Vagina (tissue), 2 donors: ENCODE measurements at regions not wholly inside any gene's neighbourhood (a gene's known extent, or its start where the extent isn't known, plus 50 kb on each side); places are given as distances from the start of the nearest gene placed in this dataset.
A peak's percentile ranks its signal among the peaks of the same experiment; 100 is the strongest.

Experiments used
- DNase-seq, 2 donors: peaks; one replicate each; pipeline ENCODE4 v3.0.0-alpha.2; 2017; ENCODE audit errors: extremely low spot score in 2 of 2
- H3K27ac ChIP-seq: fragments of 200-600 bp; sonication (generic); one replicate; pipeline ENCODE4 v1.5.1; 2019
- H3K27me3 ChIP-seq: fragments of 200-600 bp; sonication (generic); one replicate; pipeline ENCODE4 v1.5.1; 2019
- H3K36me3 ChIP-seq, 2 donors: fragments of 200-600 bp; sonication (generic); one replicate each; pipeline ENCODE4 v1.5.1; 2017 to 2019
- H3K4me1 ChIP-seq: fragments of 200-600 bp; sonication (generic); one replicate; pipeline ENCODE4 v1.5.1; 2019
- H3K4me3 ChIP-seq, 2 donors: fragments of 200-600 bp; sonication (generic); 1 replicate in 1 of 2; 2 replicates in 1 of 2; pipeline ENCODE4 v1.5.1; 2016 to 2019
- H3K9me3 ChIP-seq: fragments of 200-600 bp; sonication (generic); one replicate; pipeline ENCODE4 v1.5.1; 2019
- CTCF ChIP-seq, 3 experiments: fragments of 450-650 bp in 2 of 3; fragments of 200-600 bp in 1 of 3; sonication (generic) in 1 of 3; IDR thresholded peaks; one replicate each; pipeline ENCODE4 v1.5.1; 2017 to 2019; ENCODE audit warnings: antibody characterized with exemption in 3 of 3, mild to moderate bottlenecking in 2 of 3, moderate library complexity in 2 of 3
- POLR2A ChIP-seq, 2 donors: fragments of 450-650 bp; IDR thresholded peaks; one replicate each; pipeline ENCODE4 v1.6.1; 2017; ENCODE audit warnings: antibody characterized with exemption in 2 of 2, mild to moderate bottlenecking in 2 of 2, moderate library complexity in 2 of 2
- POLR2AphosphoS5 ChIP-seq, 2 donors: sonication (generic); formaldehyde crosslinking; IDR thresholded peaks; one replicate each; pipeline ENCODE4 v1.9.0; 2017; ENCODE audit warnings: antibody characterized with exemption in 2 of 2, mild to moderate bottlenecking in 2 of 2, low read depth in 1 of 2; ENCODE audit not compliant: insufficient read depth in 1 of 2
- intact Hi-C: fragments of 100-400 bp; cut with DNase I; formaldehyde crosslinking; loops from one replicate; pipeline ENCODE4 v1.15.1; 2023

GRCh38 chr5:2903451-2904395 lies 152.2 kb upstream of the IRX2 start:
- Histone ChIP-seq H3K27me3 (no peaks in the 10 kb centered on the region), H3K27ac (no peak overlapping the region), H3K36me3 (no peaks in the 10 kb centered on the region), H3K9me3 (no peaks in the 10 kb centered on the region), H3K4me3 (no peak overlapping the region), H3K4me1 (no peaks in the 10 kb centered on the region)
- intact Hi-C loops, result no loop called here
- TF ChIP-seq POLR2AphosphoS5 (IDR thresholded peaks at IDR 0.05; ENCODE audit: insufficient read depth in 1 of 2, low read depth in 1 of 2), result no peak
- DNase-seq, result peak in 1 of 2 donors; percentile 75

GRCh38 chr5:2902742-2903297 lies 151.3 kb upstream of the IRX2 start:
- H3K27ac ChIP-seq, result no peak overlapping the region
- H3K4me1 ChIP-seq, result no peaks in the 10 kb centered on the region
- no peaks in the 10 kb centered on the region for H3K36me3 ChIP-seq
- H3K4me3 ChIP-seq, result no peak overlapping the region
- no peaks in the 10 kb centered on the region for H3K27me3 ChIP-seq
- no peaks in the 10 kb centered on the region for H3K9me3 ChIP-seq
- TF ChIP-seq CTCF (IDR thresholded peaks at IDR 0.05), result no peak
- TF ChIP-seq POLR2AphosphoS5 (IDR thresholded peaks at IDR 0.05; ENCODE audit: insufficient read depth in 1 of 2, low read depth in 1 of 2), result no peak
- TF ChIP-seq POLR2A (IDR thresholded peaks at IDR 0.05), result no peak
- intact Hi-C loops, result no loop called here
- DNase-seq, result peak in 1 of 2 donors; percentile 85

GRCh38 chr5:2902186-2902585 lies 150.7 kb upstream of the IRX2 start:
- H3K36me3 ChIP-seq, result no peaks in the 10 kb centered on the region
- H3K27ac ChIP-seq, result no peak overlapping the region
- H3K4me1 ChIP-seq, result no peaks in the 10 kb centered on the region
- peak in 1 of 2 donors; percentile 32 for DNase-seq
- no peak for TF ChIP-seq POLR2A (IDR thresholded peaks at IDR 0.05)
- no peak for TF ChIP-seq POLR2AphosphoS5 (IDR thresholded peaks at IDR 0.05; ENCODE audit: insufficient read depth in 1 of 2, low read depth in 1 of 2)
- TF ChIP-seq CTCF (IDR thresholded peaks at IDR 0.05), result no peak
- intact Hi-C loops, result no loop called here
- H3K27me3 ChIP-seq, result no peaks in the 10 kb centered on the region
- no peak overlapping the region for H3K4me3 ChIP-seq
- no peaks in the 10 kb centered on the region for H3K9me3 ChIP-seq

GRCh38 chr5:2901511-2901910 lies 150.0 kb upstream of the IRX2 start:
- Histone ChIP-seq H3K9me3 (no peaks in the 10 kb centered on the region), H3K27me3 (no peaks in the 10 kb centered on the region), H3K4me1 (no peaks in the 10 kb centered on the region), H3K4me3 (no peak overlapping the region), H3K27ac (no peak overlapping the region), H3K36me3 (no peaks in the 10 kb centered on the region)
- no peak for TF ChIP-seq CTCF (IDR thresholded peaks at IDR 0.05)
- TF ChIP-seq POLR2AphosphoS5 (IDR thresholded peaks at IDR 0.05; ENCODE audit: insufficient read depth in 1 of 2, low read depth in 1 of 2), result no peak
- TF ChIP-seq POLR2A (IDR thresholded peaks at IDR 0.05), result no peak
- peak in 1 of 2 donors; percentile 22 for DNase-seq
- intact Hi-C loops, result no loop called here

GRCh38 chr5:2901096-2901495 lies 149.6 kb upstream of the IRX2 start:
- intact Hi-C loops, result no loop called here
- H3K27me3 ChIP-seq, result no peaks in the 10 kb centered on the region
- DNase-seq, result peak in 1 of 2 donors; percentile 74
- no peaks in the 10 kb centered on the region for H3K9me3 ChIP-seq
- no peaks in the 10 kb centered on the region for H3K4me1 ChIP-seq
- H3K27ac ChIP-seq, result no peak overlapping the region
- H3K36me3 ChIP-seq, result no peaks in the 10 kb centered on the region
- TF ChIP-seq POLR2AphosphoS5 (IDR thresholded peaks at IDR 0.05; ENCODE audit: insufficient read depth in 1 of 2, low read depth in 1 of 2) (no peak), CTCF (IDR thresholded peaks at IDR 0.05) (no peak), POLR2A (IDR thresholded peaks at IDR 0.05) (no peak)
- H3K4me3 ChIP-seq, result no peak overlapping the region
